Breast epithelium (tissue), 4 donors: ENCODE measurements at regions not wholly inside any gene's neighbourhood (a gene's known extent, or its start where the extent isn't known, plus 50 kb on each side); places are given as distances from the start of the nearest gene placed in this dataset.

Experiments
- DNase-seq, 2 donors: peaks; one replicate each; pipeline ENCODE4 v3.0.0-alpha.2; 2019; ENCODE audit warnings: low spot score in 2 of 2
- H3K27ac ChIP-seq, 2 donors: fragments of 200-600 bp; sonication (generic) in 1 of 2; one replicate each; pipeline ENCODE4 v1.5.1; 2016 to 2019; ENCODE audit warnings: mild to moderate bottlenecking in 1 of 2
- H3K27me3 ChIP-seq, 2 donors: fragments of 200-600 bp; sonication (generic) in 1 of 2; one replicate each; pipeline versions ENCODE4 v1.5.1 to v1.6.0; 2017 to 2019; ENCODE audit warnings: control low read depth in 1 of 2, mild to moderate bottlenecking in 1 of 2
- H3K36me3 ChIP-seq: fragments of 200-600 bp; one replicate; pipeline ENCODE4 v1.5.1; 2019
- H3K4me1 ChIP-seq, 2 donors: fragments of 200-600 bp; sonication (generic); one replicate each; pipeline ENCODE4 v1.5.1; 2016 to 2019; ENCODE audit warnings: control low read depth in 1 of 2
- H3K4me3 ChIP-seq, 3 donors: fragments of 200-600 bp; sonication (generic); 1 replicate in 2 of 3; 2 replicates in 1 of 3; pipeline ENCODE4 v1.5.1; 2016 to 2019; ENCODE audit warnings: mild to moderate bottlenecking in 3 of 3, moderate library complexity in 2 of 3
- H3K9me3 ChIP-seq, 2 donors: fragments of 200-600 bp; sonication (generic) in 1 of 2; one replicate each; pipeline ENCODE4 v1.5.1; 2016 to 2019; ENCODE audit warnings: control low read depth in 1 of 2
- POLR2A ChIP-seq: fragments of 450-650 bp; IDR thresholded peaks from one replicate; pipeline ENCODE4 v1.6.1; 2016; ENCODE audit warnings: antibody characterized with exemption, mild to moderate bottlenecking, moderate library complexity
- POLR2AphosphoS5 ChIP-seq, 3 donors: sonication (generic); formaldehyde crosslinking; IDR thresholded peaks; one replicate each; pipeline ENCODE4 v1.6.1; 2017; ENCODE audit warnings: antibody characterized with exemption in 3 of 3
- intact Hi-C: fragments of 100-400 bp; cut with DNase I; formaldehyde crosslinking; loops from one replicate; pipeline ENCODE4 v1.15.1; 2023; ENCODE audit warnings: low total_unique reads
- TF ChIP-seq, protein P1 (sequence below), 3 donors: fragments of 450-650 bp; IDR thresholded peaks; one replicate each; pipeline ENCODE4 v1.5.1; 2016 to 2017; ENCODE audit warnings: antibody characterized with exemption in 3 of 3, mild to moderate bottlenecking in 3 of 3, moderate library complexity in 3 of 3

DNA sequence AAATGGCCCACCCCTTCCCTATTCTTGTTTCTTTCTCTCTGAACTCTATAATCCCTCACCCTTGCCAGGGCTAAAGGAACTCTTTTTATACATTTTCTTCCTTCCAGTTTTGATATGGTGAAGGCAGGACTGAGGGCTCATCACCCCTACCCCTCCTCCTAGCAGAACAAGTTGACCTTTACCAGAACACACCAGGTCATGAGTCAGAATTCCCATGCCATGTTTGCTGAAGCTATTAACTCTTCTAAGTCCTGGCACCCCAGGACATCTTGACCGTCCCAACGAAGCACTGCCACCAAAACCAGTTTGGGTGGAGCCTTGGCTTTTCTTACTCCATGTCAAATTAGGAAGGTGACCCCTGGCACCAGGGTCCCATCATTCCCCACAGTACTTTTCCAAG lies 57.5 kb upstream of the DYNLT3 start:
- intact Hi-C loops: no loop called here
- H3K9me3 ChIP-seq: no peaks in the 10 kb centered on the region
- no peak overlapping the region for H3K4me3 ChIP-seq
- peaks cover 0 to 36% of the 10 kb centered on the region in 2 donors for H3K27me3 ChIP-seq
- no peaks in the 10 kb centered on the region for H3K36me3 ChIP-seq
- H3K4me1 ChIP-seq: no peaks in the 10 kb centered on the region
- no peak overlapping the region for H3K27ac ChIP-seq
- TF ChIP-seq, protein P1, sequence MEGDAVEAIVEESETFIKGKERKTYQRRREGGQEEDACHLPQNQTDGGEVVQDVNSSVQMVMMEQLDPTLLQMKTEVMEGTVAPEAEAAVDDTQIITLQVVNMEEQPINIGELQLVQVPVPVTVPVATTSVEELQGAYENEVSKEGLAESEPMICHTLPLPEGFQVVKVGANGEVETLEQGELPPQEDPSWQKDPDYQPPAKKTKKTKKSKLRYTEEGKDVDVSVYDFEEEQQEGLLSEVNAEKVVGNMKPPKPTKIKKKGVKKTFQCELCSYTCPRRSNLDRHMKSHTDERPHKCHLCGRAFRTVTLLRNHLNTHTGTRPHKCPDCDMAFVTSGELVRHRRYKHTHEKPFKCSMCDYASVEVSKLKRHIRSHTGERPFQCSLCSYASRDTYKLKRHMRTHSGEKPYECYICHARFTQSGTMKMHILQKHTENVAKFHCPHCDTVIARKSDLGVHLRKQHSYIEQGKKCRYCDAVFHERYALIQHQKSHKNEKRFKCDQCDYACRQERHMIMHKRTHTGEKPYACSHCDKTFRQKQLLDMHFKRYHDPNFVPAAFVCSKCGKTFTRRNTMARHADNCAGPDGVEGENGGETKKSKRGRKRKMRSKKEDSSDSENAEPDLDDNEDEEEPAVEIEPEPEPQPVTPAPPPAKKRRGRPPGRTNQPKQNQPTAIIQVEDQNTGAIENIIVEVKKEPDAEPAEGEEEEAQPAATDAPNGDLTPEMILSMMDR (IDR thresholded peaks at IDR 0.05): no peak
- no peak for TF ChIP-seq POLR2A
- DNase-seq: no peak

DNA sequence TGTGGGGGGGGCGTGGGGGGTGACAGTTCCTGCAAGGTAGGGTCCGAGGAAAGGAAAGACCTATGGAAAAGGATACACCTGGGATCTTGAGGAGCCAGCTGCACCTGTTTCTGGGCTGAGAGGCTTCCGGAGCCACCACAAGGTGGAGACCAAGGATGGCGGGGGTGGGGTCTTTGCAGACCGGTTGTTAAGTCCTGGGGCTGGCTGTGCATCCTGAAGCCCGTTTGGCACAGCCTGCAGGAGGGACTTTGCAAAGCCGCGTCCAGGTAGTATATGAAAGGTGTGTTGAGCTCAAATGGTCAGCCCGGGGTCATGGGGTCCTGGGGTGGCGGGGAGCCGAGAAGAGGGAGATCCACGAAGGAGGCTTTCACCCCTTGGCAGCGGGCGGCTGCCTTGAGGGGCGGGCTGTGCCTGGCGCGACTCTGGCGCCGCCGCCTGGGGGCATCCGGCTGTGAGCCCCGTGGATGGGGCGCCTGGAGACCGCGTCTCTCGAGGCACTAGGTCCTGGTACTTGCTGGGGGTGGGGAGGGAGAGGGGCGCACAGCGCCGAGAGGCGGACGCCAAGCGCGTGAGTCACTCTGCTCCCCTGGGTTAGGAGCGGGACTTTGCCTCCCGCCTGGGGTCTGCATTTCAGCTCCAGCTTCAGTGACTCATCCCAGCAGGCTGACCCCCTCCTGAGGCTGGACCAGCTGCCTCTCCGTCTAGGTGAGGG lies 58.2 kb upstream of the DYNLT3 start:
- intact Hi-C loops: no loop called here
- Histone ChIP-seq H3K9me3 (no peaks in the 10 kb centered on the region), H3K27me3 (peaks cover 0 to 36% of the 10 kb centered on the region in 2 donors), H3K4me1 (no peaks in the 10 kb centered on the region), H3K36me3 (no peaks in the 10 kb centered on the region), H3K4me3 (peak overlapping the region in 2 of 3 donors; percentile 21 to 49), H3K27ac (no peak overlapping the region)
- no peak for TF ChIP-seq POLR2A
- TF ChIP-seq POLR2AphosphoS5 (IDR thresholded peaks at IDR 0.05): no peak
- TF ChIP-seq, protein P1 (IDR thresholded peaks at IDR 0.05): no peak
- DNase-seq: no peak

DNA sequence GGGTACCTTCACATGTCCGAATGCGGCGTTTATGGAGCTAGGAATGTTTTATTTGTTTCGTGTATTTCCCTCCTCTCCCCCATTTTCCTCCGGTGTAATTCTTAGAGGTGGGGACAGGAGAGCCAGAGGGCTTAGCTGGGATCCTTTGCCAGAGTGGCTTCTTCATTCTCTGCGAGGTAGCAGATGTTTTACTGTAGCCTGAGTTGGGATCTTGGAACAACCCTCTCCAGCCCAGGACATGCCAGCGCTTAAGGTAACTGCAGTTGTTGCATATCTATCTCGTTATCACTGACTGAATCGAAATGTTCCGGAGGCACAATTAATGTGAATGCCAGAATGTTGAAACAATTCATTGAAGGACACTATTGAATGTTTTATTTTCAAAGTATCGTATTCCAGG lies 59.0 kb upstream of the DYNLT3 start:
- Histone ChIP-seq H3K4me1 (no peaks in the 10 kb centered on the region), H3K27ac (no peak overlapping the region), H3K4me3 (peak overlapping the region in 2 of 3 donors; percentile 21 to 49), H3K9me3 (no peaks in the 10 kb centered on the region), H3K27me3 (peaks cover 0 to 36% of the 10 kb centered on the region in 2 donors), H3K36me3 (no peaks in the 10 kb centered on the region)
- DNase-seq: no peak
- intact Hi-C loops: no loop called here
- TF ChIP-seq, protein P1 (IDR thresholded peaks at IDR 0.05): no peak
- TF ChIP-seq POLR2AphosphoS5 (IDR thresholded peaks at IDR 0.05): no peak
- TF ChIP-seq POLR2A: no peak

DNA sequence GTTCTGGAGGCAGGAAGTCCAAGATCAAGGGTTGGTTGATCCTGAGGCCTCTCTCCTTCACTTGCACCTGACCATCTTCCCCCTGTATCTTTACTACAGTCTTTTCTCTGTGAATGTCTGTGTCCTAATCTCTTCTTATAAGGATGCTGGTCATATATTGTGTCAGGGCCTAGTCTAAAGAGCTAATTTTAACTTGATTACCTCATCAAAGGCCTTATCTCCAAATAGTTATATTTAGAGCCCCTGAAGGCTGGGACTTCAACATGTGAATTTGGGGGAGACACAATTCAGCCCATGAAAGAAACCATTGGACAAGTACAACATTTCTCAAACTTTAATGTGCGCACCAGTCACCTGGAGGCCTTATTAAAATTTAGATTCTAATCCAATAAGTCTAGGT lies 62.8 kb upstream of the DYNLT3 start:
- Histone ChIP-seq H3K4me1 (no peaks in the 10 kb centered on the region), H3K27me3 (peaks cover 0 to 26% of the 10 kb centered on the region in 2 donors), H3K9me3 (no peaks in the 10 kb centered on the region), H3K4me3 (no peak overlapping the region), H3K36me3 (no peaks in the 10 kb centered on the region), H3K27ac (no peak overlapping the region)
- no peak for DNase-seq
- intact Hi-C loops: no loop called here
- TF ChIP-seq, protein P1 (IDR thresholded peaks at IDR 0.05): no peak
- TF ChIP-seq POLR2AphosphoS5 (IDR thresholded peaks at IDR 0.05) (no peak), POLR2A (no peak)

DNA sequence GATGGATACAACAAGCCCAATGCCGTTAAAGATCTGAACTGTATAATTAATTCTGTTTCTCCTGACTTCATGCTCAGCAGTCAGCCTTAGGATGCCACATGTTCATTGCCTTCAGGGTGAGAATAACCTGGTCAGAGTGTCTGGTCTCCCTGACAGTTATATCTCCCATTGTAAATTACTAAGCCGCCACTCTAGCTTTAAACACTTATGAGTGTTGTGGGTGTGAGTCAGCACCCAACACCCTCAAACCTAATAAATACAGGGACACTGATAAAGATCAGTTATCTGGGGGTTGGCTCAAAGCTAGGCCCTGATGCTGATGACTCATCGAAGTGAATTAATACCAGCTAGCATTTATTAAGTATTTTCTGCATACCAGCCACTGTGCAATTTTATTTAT lies 64.9 kb upstream of the DYNLT3 start:
- DNase-seq: no peak
- no peaks in the 10 kb centered on the region for H3K36me3 ChIP-seq
- intact Hi-C loops: no loop called here
- no peaks in the 10 kb centered on the region for H3K9me3 ChIP-seq
- H3K27ac ChIP-seq: no peak overlapping the region
- H3K4me3 ChIP-seq: no peak overlapping the region
- H3K27me3 ChIP-seq: peaks cover 0 to 15% of the 10 kb centered on the region in 2 donors
- TF ChIP-seq, protein P1 (IDR thresholded peaks at IDR 0.05): no peak
- TF ChIP-seq POLR2A (no peak), POLR2AphosphoS5 (IDR thresholded peaks at IDR 0.05) (no peak)
- H3K4me1 ChIP-seq: no peaks in the 10 kb centered on the region
